Astrocyte of the hippocampus (primary cell): ENCODE measurements at regions not wholly inside any gene's neighbourhood (a gene's known extent, or its start where the extent isn't known, plus 50 kb on each side); places are given as distances from the start of the nearest gene placed in this dataset.

Experiments
- DNase-seq: peaks from one replicate; pipeline ENCODE4 v3.0.0; 2011; ENCODE audit warnings: low read depth, low spot score

DNA sequence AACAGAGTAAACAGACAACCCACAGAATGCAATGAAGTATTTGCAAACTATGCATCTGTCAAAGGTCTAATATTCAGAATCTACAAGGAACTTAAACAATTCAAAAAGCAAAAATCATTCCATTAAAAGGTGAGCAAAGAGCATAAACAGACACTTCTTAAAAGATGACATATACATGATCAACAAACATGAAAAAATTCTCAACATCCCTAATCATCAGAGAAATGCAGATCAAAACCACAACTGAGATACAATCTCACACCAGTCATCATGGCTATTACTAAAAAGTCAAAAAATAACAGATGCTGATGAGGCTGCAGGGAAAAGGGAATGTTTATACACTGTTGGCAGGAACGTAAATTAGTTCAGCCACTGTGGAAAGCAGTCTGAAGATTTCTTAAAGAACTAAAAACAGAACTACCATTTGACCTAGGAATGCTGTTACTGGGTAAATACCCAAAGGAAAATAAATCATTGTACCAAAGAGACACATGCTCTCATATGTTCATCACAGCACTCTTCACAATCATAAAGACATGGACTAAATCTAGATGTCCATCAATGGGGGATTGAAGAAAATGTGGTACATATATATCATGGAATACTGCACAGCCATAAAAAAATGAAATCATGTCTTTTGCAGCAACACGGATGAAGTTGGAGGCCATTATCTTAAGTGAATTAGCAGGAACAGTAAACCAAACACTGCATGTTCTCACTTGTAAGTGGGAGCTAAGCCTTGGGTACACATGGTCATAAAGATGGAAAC, 393.3 kb upstream of the CBLB start:
- DNase-seq: peak; percentile 46

- DNase-seq: no peak
Observed at GRCh38 chr3:106263011-106263410, 394.2 kb upstream of the CBLB start.

- DNase-seq: no peak
Observed at GRCh38 chr3:106263546-106263945, 394.7 kb upstream of the CBLB start.

DNA sequence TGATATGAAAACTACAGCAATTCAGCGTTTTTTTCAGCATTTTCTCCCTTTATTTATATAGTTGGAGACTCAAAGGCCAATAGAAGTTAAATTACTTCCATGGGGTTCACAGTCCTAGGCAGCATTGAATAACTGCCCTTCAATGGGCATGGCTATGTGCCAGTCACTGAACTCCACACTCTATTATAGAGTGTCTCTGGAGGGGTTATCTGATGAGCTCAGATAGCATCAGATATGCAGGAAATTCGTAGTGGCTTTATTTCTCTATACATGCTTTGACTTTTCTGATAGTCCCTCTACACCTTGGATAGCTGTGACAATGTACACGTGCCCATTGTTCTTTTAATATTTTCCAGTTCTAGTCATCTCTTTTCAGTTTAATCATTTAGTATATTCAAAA, 396.9 kb upstream of the CBLB start:
- no peak for DNase-seq

DNA sequence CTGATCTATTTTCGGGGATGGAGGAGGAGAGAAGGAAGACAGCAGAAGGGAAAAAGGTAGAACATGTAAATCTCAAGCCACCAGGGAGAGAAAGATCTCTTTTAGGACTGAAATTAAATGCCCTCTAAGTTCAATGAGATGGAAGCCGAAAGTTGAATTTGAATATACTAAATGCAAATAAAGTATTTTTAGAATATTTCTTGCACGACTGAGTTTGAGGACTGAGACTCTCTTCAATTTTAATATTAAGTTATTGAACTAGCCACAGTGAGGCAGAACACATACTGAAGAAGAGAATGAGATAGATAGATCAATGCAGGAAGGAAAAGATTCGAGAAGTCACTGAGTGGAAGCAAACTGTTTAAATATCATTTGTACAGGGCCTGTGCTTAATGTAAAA, 399.9 kb upstream of the CBLB start:
- no peak for DNase-seq

GRCh38 chr3:106272302-106272701, 403.5 kb upstream of the CBLB start:
- no peak for DNase-seq

GRCh38 chr3:106275592-106275991, 406.8 kb upstream of the CBLB start:
- DNase-seq: no peak

DNA sequence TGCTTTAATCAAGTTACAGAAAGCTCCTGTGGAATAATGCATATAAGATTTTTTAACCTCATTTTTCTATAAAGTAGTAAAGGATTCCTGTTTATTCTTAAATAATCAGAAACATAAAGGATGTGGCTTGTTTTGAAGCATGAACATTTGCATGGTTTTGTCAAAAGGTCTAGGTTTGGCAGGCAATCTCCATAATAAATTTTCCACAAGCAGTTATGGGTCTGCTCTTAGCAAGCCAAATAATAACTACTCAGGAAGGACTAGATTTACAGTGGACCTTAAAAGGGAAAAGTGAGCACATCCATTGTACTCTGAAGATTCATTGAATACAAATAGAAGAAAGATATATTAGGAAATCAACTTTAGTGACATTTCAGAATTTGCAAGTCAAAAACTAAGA, 407.3 kb upstream of the CBLB start:
- DNase-seq: no peak

DNA sequence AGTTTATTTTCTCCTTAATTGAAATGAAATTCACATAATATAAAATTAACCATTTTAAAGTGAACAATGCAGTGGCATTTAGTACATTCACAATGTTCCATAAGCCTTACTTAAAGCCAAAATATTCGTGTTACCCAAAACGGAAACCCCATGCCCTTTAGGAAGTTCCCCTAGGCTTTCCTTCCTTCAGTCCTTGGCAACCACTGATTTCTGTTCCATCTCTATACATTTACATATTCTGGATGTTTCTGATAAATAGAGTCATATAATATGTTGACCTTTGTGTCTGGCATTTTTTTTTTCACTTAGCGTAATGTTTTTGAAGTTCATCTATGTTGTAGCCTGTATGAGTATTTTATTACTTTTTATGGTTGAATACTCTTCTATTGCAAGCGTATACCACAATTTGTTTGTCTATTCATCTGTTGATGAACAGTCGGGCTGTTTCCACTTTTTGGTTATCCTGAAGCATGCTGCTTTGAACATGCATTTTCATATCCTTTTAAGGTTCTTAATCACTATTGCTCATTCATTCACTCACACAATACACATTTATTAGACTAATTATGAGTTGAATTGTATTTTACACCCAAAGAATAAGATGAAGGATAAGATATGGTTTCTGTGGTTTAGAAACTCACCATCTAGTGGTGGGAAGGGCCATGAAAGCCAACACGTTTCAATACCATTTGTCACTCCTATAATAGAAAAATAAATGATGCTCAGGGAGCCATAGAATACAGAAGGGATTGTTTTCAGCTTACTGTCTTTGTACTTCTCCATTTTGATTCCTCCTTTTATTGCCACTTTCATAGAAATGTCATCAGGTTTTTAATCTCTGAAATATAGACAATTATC, 408.2 kb upstream of the CBLB start:
- DNase-seq: no peak

GRCh38 chr3:106277731-106278130, 408.9 kb upstream of the CBLB start:
- no peak for DNase-seq

- peak; percentile 26 for DNase-seq
Observed at GRCh38 chr3:106281221-106281620, 412.4 kb upstream of the CBLB start.

DNA sequence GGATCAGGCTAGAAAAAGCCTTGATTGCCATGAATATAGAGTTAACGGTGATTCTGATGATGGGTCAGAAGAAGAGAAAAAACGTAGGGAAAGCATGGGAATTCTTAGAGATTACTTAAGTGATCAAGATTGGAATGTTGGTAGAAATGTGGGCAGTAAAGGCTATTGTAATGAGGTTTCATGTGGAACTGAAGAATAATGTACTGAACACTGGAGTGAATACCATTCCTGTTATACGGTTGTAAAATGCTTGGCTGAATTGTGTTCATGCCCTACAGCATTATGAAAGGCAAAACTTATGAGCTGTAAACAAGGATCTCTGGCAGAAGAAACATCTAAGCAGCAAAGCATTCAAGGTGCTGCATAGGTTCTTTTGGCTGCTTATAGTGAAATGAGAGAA, 414.1 kb upstream of the CBLB start:
- DNase-seq: peak; percentile 5

- no peak for DNase-seq
Observed at GRCh38 chr3:106288781-106289180, 420.0 kb upstream of the CBLB start.

GRCh38 chr3:106290304-106290997, 421.6 kb upstream of the CBLB start:
- DNase-seq: no peak

- DNase-seq: no peak
Observed at GRCh38 chr3:106293161-106293560, 424.3 kb upstream of the CBLB start.

DNA sequence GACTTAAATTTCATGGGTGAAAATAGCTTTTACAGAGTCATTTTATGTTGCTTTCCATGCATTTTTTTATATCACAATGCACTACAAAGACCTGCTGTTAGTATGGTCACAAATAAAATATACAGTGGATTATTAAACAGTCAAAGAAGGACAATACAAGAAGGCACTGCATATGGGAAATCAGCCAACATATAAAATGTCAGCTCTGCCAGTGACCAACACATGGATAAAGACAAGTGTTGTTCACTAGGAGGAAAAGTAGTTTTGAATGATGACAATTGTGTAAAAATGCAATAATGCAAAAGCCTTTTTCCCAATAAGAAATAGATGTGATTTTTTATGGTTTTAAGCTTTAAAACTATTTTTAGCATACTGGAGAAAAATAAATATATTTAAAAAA, 425.3 kb upstream of the CBLB start:
- no peak for DNase-seq

DNA sequence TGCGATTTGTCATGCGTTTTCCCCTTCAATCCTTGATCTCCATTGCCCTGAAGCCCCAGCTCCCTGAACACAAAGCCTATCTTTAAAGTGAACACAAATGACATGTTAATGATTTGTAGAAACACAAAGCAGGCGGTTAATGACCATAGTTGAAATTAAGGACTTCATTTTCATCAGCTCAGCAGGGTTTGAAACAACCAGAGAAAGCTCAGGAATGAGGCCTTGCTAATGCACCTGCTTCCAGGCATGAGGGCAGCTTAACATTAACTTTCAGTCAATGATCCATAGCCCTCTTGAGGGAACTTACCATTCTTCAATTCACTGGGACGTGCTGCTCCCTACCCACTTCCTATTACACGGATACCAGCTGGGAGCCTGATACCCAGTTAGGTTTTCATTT, 427.2 kb upstream of the CBLB start:
- DNase-seq: no peak

DNA sequence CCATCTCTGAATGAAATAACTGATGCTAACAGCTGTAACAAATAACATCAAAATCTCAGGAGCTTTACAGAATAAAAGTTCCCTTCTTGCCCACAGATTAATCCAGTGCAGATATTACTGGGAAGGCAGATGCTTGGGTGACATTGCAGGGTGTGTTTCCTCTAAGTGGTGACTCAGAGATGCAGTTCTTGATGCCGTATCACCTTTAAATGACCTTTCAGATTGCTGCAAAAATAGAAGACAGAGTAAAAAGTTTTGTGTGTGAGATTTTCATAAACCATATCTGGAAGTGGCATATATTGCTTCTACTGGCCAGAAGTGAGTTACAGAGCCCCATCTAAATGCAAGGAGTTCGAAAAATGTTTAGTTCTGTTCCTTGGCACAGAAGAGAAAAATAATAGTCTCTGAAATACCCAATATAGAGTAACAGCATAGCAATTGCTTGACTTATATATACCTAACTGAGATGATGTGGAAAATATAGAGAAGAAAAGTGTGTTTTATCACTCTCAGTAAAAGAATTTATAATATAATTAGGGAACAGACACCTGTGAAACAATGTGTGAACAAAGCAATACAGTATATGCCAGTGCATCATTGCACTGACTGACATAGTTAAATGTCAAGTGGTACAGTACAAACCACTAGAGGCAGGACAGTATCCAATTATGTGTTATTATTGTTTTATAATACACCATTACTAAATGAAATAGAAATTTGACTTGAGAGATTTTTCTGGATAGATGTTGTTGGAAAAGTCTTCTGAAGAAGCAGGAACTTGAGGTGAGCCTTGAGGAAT, 430.7 kb upstream of the CBLB start:
- peak; percentile 32 for DNase-seq

- no peak for DNase-seq
Observed at GRCh38 chr3:106302451-106303221, 433.8 kb upstream of the CBLB start.

DNA sequence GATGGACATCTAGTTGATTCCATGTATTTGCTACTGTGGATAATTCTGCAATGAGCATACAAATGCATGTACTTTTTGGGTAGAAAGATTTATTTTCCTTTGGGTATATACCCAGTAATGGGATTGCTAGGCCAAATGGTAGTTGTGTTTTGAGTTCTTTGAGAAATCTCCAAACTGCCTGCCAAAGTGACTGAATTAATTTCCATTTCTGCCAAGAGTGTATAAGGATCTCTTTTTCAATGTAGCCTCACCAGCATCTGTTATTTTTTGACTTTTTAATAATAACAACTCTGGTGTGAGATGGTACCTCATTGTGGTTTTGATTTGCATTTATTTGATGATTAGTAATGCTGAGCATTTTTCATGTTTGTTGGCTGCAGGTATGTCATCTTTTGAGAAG, 435.0 kb upstream of the CBLB start:
- DNase-seq: no peak

GRCh38 chr3:106305127-106305526, 436.3 kb upstream of the CBLB start:
- no peak for DNase-seq
